Transverse colon (tissue), 4 donors: ENCODE measurements at regions not wholly inside any gene's neighbourhood (a gene's known extent, or its start where the extent isn't known, plus 50 kb on each side); places are given as distances from the start of the nearest gene placed in this dataset.

ENCODE experiments used
- DNase-seq: peaks from one replicate; pipeline ENCODE4 v3.0.0-alpha.2; 2019
- H3K27ac ChIP-seq, 4 donors: fragments of 200-600 bp; sonication (generic); 2 replicates each; pipeline ENCODE4 v1.5.1; 2016 to 2018; ENCODE audit warnings: inconsistent platforms in 4 of 4
- H3K27me3 ChIP-seq: fragments of 200-600 bp; sonication (generic); 2 replicates; pipeline ENCODE4 v1.5.1; 2017; ENCODE audit warnings: inconsistent platforms
- H3K36me3 ChIP-seq, 4 donors: fragments of 200-600 bp; sonication (generic); 2 replicates each; pipeline ENCODE4 v1.5.1; 2017 to 2019; ENCODE audit warnings: inconsistent platforms in 4 of 4
- H3K4me1 ChIP-seq, 4 donors: fragments of 200-600 bp; sonication (generic); 2 replicates each; pipeline ENCODE4 v1.5.1; 2017 to 2020; ENCODE audit warnings: inconsistent platforms in 4 of 4
- H3K4me3 ChIP-seq, 4 donors: fragments of 200-600 bp; sonication (generic); 1 replicate in 1 of 4; 2 replicates in 3 of 4; pipeline versions ENCODE4 v1.5.1 to v1.6.1; 2017 to 2019; ENCODE audit warnings: inconsistent platforms in 4 of 4
- H3K9me3 ChIP-seq, 2 donors: fragments of 200-600 bp; sonication (generic); 2 replicates each; pipeline ENCODE4 v1.5.1; 2017 to 2019; ENCODE audit warnings: inconsistent platforms in 2 of 2
- CTCF ChIP-seq, 5 experiments: fragments of 200-600 bp in 3 of 5; fragments of 450-650 bp in 2 of 5; sonication (generic) in 3 of 5; IDR thresholded peaks; 1 replicate in 2 of 5; 2 replicates in 3 of 5; pipeline ENCODE4 v1.5.1; 2016 to 2017; ENCODE audit warnings: antibody characterized with exemption in 5 of 5, inconsistent platforms in 3 of 5, mild to moderate bottlenecking in 2 of 5, moderate library complexity in 1 of 5
- EP300 ChIP-seq: sonication (generic); formaldehyde crosslinking; IDR thresholded peaks from one replicate; pipeline ENCODE4 v1.6.1; 2017; ENCODE audit warnings: antibody characterized with exemption, low read depth
- POLR2A ChIP-seq: fragments of 450-650 bp; IDR thresholded peaks from one replicate; pipeline ENCODE4 v1.6.1; 2016; ENCODE audit warnings: antibody characterized with exemption, mild to moderate bottlenecking, moderate library complexity
- POLR2AphosphoS5 ChIP-seq, 3 donors: sonication (generic); formaldehyde crosslinking; IDR thresholded peaks; one replicate each; pipeline ENCODE4 v1.6.1; 2016; ENCODE audit warnings: antibody characterized with exemption in 3 of 3
- WGBS, 2 donors: methylation state at CpG; one replicate each; pipeline ENCODE4 v1.1.5; 2018; ENCODE audit warnings: low coverage in 1 of 2; 5-methylcytosine and 5-hydroxymethylcytosine counted together
- in situ Hi-C, 4 donors: fragments of 200-750 bp; cut with MboI; loops; one replicate each; pipeline versions ENCODE4 v1.15.0 to v1.15.1; 2017; ENCODE audit warnings: low sequenced_read_pairs in 3 of 4, low pct_ligation_motif_present in 1 of 4, low pct_unique_long_range_greater_than_20kb in 1 of 4
- intact Hi-C: fragments of 100-400 bp; cut with DNase I; formaldehyde crosslinking; loops from one replicate; pipeline ENCODE4 v1.15.1; 2023; ENCODE audit warnings: low total_unique reads

- no peak for DNase-seq
- Histone ChIP-seq H3K4me3 (no peak overlapping the region), H3K4me1 (no peaks in the 10 kb centered on the region), H3K27me3 (no peaks in the 10 kb centered on the region), H3K9me3 (no peaks in the 10 kb centered on the region), H3K27ac (no peak overlapping the region), H3K36me3 (no peaks in the 10 kb centered on the region)
- WGBS, 2 donors = 23 to 50% methylated on average over 1 of the region's 1 CpG
- intact Hi-C loops = no loop called here
- TF ChIP-seq POLR2A = no peak
- TF ChIP-seq EP300 = no peak
- no peak for TF ChIP-seq POLR2AphosphoS5 (IDR thresholded peaks at IDR 0.05)
- TF ChIP-seq CTCF (IDR thresholded peaks at IDR 0.05) = no peak
- in situ Hi-C loops = no loop called here
These were observed 325.3 kb upstream of the RND3 start for GRCh38 chr2:150812664-150813367.

GRCh38 chr2:150812066-150812465 lies 324.6 kb upstream of the RND3 start:
- DNase-seq = no peak
- in situ Hi-C loops = no loop called here
- WGBS, 2 donors = 64 to 73% methylated on average over 3 of the region's 3 CpGs

GRCh38 chr2:150811259-150811855 lies 323.9 kb upstream of the RND3 start:
- intact Hi-C loops = no loop called here
- TF ChIP-seq POLR2A = no peak
- TF ChIP-seq EP300 = no peak
- no peak for TF ChIP-seq POLR2AphosphoS5 (IDR thresholded peaks at IDR 0.05)
- no peak for TF ChIP-seq CTCF (IDR thresholded peaks at IDR 0.05)
- Histone ChIP-seq H3K4me1 (no peaks in the 10 kb centered on the region), H3K36me3 (no peaks in the 10 kb centered on the region), H3K27me3 (no peaks in the 10 kb centered on the region), H3K9me3 (no peaks in the 10 kb centered on the region), H3K27ac (no peak overlapping the region), H3K4me3 (no peak overlapping the region)
- no peak for DNase-seq
- in situ Hi-C loops = no loop called here
- 41 to 47% methylated on average over 4 to 5 of the region's 5 CpGs for WGBS, 2 donors

More at GRCh38 chr2:150812066-150812465, 324.6 kb upstream of the RND3 start:
- H3K4me3 ChIP-seq = no peak overlapping the region
- no peaks in the 10 kb centered on the region for H3K27me3 ChIP-seq
- H3K4me1 ChIP-seq = no peaks in the 10 kb centered on the region
- H3K36me3 ChIP-seq = no peaks in the 10 kb centered on the region
- TF ChIP-seq POLR2AphosphoS5 (IDR thresholded peaks at IDR 0.05) (no peak), EP300 (no peak)
- no peaks in the 10 kb centered on the region for H3K9me3 ChIP-seq
- H3K27ac ChIP-seq = no peak overlapping the region
- intact Hi-C loops = no loop called here

GRCh38 chr2:150809103-150809502 lies 321.6 kb upstream of the RND3 start:
- no peak overlapping the region for H3K27ac ChIP-seq
- H3K4me1 ChIP-seq = no peaks in the 10 kb centered on the region
- in situ Hi-C loops = no loop called here
- H3K4me3 ChIP-seq = no peak overlapping the region
- no peaks in the 10 kb centered on the region for H3K36me3 ChIP-seq
- no peaks in the 10 kb centered on the region for H3K27me3 ChIP-seq
- DNase-seq = no peak
- TF ChIP-seq POLR2A (no peak), POLR2AphosphoS5 (IDR thresholded peaks at IDR 0.05) (no peak), EP300 (no peak), CTCF (IDR thresholded peaks at IDR 0.05) (no peak)
- no peaks in the 10 kb centered on the region for H3K9me3 ChIP-seq
- intact Hi-C loops = no loop called here
- WGBS, 2 donors = 60 to 80% methylated on average over 1 to 2 of the region's 2 CpGs
